Hematopoietic multipotent progenitor cell treated with erythropoietin and hydrocortisone succinate and interleukin-3 and kit ligand, for 6 days (in vitro differentiated cells): ENCODE measurements at regions not wholly inside any gene's neighbourhood (a gene's known extent, or its start where the extent isn't known, plus 50 kb on each side); places are given as distances from the start of the nearest gene placed in this dataset.

Experiments
- DNase-seq: peaks from one replicate; pipeline ENCODE4 v3.0.0-alpha.2; 2015

GRCh38 chr5:105033637-105034400 lies 1471.2 kb upstream of the NUDT12 start:
- DNase-seq, result no peak

DNA sequence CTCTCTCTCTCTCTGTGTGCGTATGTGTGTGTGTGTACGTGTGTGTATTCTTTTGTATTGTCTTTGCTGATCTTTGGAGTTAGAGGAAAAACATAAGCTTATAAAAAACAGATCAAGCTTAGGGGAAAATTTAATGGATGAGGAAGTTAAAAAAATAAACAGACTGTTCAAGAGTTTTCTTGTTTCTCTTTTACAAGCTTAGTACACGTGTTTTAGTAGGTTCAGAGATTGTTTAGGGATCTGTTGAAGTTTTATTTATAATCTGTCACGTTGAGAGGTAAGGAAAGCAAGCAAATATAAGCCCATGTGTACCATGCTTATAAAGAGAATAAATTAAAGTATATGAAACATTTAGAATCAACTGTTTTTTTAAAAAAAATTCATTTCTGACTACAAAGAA lies 1470.3 kb upstream of the NUDT12 start:
- no peak for DNase-seq

DNA sequence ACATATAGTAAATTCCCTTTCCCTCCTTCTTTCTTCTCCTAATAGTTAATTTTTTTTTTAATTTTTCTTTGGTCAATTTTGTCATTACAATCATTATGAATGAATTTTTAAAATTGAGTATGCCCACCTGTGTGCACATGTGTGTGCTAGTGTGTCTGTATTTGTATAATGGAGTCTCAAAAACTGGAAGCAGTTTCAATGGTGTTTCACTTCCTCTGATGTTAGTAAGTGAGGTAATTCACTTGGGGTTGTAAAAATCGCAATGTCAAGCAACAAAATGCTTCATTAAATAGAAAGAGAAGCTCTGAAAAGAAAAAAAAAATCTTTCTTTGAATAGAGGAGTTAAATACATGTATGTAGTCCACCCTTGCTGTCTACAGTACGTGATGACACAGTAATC lies 1467.6 kb upstream of the NUDT12 start:
- DNase-seq, result no peak

DNA sequence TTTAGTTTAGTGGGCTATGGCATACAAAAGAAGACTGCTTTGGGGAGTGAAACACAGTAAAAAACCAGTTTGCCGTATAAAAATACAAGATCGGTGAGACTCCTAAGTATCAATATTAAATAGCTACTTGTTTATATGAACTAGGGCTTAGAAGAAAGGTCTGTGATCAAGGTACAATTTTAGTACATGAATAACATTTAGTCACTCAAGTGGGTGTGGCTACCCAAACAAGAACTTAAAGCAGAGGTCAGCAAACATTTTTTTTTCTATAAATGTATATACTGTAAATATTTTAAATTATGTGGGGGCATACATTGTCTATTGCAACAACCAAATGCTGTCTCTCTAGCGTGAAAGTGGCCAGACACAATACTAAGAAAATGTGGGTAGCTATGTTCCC lies 1452.5 kb upstream of the NUDT12 start:
- DNase-seq, result no peak

DNA sequence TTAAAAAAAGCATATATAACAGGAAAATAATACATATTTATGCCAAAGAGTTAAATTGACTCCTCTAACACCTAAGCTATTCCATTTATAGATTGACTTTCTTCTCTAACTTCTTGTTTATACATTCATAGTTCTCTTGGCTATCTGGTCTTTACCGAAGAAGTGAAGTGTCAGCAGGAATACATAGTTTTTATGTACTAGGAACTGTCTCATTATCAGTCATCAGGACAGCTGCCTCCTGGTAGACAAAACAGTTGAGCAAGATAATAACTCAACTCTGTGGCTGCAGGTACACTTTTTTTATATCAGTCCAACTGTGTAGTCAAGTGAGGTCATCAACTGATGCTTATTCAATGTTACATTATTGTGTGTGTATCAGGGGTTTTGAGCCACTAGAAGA lies 1436.0 kb upstream of the NUDT12 start:
- DNase-seq, result no peak

DNA sequence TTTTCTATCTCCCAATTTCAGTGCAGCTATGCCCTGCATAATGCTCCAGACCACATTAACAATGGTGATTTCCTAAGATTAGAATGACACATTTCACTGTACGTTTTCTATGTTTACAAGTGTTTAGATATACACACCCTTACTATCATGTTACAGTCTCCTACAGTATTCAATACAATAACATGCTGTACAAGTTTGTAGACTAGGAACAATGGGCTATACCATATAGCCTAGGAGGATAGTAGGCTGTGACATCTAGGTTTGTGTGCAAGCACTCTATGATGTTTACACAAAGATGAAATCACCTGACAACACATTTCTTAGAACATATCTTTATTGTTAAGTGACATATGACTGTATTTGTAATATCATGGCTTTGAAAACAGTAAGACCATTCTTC lies 1435.6 kb upstream of the NUDT12 start:
- DNase-seq, result no peak

DNA sequence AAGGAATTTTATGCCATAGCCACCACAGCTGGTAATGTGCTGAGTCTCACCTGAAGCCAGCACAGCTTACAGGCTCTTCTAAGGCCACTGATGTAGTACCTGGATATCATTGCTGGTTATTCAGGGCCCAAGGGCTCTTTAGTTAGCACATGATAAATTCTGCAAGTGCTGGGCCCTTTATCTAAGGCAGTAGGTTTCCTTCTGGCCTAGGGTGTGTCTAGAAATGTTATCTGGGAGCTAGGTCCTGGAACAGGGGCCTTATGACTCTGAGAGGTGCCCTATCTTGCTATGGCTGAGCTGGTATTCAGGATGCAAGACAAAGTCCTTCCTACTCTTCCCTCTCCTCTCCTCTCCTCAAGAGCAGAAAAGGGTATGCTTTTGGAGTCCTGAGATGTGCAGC lies 1424.5 kb upstream of the NUDT12 start:
- DNase-seq, result peak; percentile 0

DNA sequence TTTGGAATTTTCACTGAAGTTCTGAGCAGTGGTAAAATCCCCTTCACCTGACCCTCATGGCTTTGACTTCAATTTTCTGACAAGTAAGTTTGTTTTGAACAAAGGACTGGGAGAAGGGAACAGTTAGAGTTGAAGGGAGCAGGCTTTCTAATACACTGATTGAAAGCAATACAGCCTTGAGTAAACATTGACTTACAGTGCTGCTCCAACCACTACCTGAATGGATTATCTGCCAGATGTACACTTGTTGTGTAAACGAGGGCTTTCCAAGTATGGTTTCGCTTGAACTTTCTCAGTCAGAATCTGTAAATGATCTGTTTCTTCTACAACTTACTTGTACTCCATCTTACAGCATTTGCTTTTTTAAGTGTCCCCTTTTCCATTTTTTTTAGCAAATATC lies 1414.9 kb upstream of the NUDT12 start:
- DNase-seq, result no peak

DNA sequence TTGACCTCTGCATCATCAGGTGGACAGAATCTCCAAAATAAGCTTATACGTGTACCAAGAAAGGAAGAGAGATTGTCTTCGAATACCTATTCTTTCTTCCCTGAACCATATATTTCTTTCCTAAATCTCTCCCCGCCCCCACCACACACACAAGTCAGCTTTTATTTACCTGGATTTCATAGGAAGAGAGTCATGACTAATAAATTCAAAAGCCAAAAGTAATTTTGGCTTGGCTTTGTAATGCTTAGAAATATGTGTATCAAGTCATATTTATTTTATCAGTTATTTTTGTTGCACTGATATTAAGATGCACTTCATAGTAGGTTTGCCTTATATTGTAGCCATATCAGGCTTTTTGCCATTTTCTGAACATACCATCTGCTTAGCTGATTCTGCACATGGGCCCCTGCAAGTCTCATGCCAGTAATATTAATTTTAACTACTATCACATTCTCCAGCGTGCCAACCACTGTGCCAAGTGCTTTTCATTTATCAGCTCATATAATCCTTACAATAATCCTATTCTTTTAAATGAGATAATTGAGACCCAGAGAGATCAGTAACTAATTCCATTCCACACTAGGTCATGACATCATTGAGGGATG lies 1405.3 kb upstream of the NUDT12 start:
- DNase-seq, result no peak

DNA sequence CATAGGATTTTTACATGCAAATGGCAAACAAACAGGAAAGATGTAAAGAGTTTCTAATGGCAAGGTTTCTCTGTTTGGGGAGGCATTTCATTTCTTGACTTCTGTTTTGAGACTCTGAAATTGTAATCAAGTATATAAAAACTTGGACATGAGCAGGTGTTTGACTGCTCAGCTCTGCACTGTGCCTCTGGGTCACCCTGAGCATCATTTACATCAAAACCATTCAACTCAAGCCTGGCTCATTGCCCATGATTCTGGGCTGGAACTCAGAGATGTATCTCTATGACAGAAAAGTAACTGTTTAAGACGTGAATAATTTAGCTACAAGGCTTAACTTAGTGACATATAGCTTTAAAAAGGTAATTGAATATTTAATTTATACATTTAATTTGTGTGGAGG lies 1402.4 kb upstream of the NUDT12 start:
- DNase-seq, result no peak

- no peak for DNase-seq
Measured at GRCh38 chr5:104955479-104955878, 1392.9 kb upstream of the NUDT12 start.

DNA sequence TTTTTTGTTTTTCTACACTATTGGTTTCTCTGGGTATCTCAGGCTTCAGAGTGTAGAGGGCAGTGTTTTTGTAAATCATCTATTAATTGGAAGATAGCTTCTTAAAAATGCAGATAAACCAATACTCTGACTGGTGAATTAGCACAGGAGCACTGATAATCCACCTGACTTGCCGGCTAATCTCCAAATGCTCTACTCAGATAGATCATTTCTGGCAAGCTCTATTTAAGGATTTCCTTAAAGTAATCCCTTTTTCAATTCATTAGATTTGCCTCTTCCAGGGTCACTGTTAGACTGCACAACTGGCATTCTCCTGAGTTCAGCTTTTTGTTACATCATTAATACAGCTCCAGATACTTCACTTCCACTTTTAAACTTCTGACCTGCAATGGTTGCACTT lies 1390.3 kb upstream of the NUDT12 start:
- DNase-seq, result no peak

GRCh38 chr5:104951829-104952228 lies 1389.2 kb upstream of the NUDT12 start:
- no peak for DNase-seq

DNA sequence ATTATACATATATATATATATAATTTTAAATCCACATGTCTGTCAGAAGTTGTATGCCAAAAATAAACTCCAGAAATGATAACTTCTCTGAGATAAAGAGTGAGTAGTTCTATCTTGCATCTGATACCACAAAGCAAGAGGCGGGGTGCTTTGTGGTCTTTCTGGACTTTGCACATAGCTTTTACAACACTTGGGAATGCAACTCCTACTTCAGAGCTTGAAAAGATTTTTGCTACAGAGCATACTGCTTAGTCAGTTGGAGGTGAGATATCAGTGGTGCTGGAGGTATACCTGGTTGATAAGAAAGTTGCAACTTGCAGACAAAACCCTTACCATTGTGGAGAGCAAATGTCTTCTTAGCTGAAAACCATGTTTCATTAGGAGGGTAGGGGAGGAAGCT lies 1384.5 kb upstream of the NUDT12 start:
- DNase-seq, result no peak

- no peak for DNase-seq
Measured at GRCh38 chr5:104942735-104943134, 1380.1 kb upstream of the NUDT12 start.

DNA sequence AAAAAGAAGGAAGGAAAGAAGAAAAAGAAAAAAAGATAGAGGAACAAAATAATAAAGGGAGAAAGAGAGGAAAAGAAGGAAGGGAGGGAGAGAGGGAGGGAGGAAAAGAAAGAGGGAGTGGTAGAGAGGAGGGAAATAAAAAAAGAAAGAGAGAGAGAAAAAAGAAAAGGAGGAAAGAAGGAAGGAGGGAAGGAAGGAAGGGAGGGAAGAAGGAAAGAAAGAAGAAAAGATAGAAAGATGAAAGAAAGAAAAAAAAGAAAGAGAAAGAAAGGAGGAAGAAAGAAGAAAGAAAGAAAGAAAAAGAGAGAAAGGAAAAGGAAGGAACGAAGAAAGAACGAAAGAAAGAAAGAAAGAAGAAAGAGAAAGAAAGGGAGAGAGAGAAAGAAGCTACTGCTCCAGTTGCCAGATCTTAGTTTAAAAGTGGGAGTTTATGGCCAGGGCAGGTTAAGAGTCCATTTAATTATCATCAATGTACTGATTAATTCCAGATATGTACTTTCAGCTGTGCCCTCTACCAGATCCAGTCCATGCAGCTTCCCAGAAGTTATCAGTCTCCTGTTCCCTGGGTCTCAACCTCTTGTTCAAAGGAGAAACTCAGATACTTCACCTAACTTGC lies 1378.5 kb upstream of the NUDT12 start:
- no peak for DNase-seq

- no peak for DNase-seq
Measured at GRCh38 chr5:104937598-104937997, 1375.0 kb upstream of the NUDT12 start.

- DNase-seq, result no peak
Measured at GRCh38 chr5:104932431-104932830, 1369.8 kb upstream of the NUDT12 start.

DNA sequence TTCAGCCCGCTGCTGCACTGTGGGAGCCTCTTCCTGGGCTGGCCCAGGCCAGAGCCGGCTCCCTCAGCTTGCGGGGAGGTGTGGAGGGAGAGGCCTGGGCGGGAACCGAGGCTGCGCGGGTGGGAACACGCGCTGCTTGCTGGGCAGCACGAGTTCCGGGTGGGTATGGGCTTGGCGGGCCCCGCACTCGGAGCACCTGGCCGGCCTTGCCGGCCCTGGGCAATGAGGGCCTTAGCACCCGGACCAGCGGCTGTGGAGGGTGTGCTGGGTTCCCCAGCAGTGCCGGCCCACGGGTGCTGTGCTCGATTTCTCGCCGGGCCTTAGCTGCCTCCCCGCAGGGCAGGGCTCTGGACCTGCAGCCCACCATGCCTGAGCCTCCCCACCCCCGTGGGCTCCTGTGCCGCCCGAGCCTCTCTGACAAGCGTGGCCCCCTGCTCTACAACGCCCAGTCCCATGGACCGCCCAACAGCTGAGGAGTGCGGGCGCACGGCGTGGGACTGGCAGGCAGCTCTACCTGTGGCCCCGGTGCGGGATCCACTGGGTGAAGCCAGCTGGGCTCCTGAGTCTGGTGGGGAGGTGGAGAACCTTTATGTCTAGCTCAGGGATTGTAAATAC lies 1366.4 kb upstream of the NUDT12 start:
- no peak for DNase-seq

- DNase-seq, result no peak
Measured at GRCh38 chr5:104915226-104915625, 1352.6 kb upstream of the NUDT12 start.

- DNase-seq, result no peak
Measured at GRCh38 chr5:104914536-104915070, 1352.0 kb upstream of the NUDT12 start.

- DNase-seq, result no peak
Measured at GRCh38 chr5:104913841-104914281, 1351.3 kb upstream of the NUDT12 start.

GRCh38 chr5:104909803-104910202 lies 1347.2 kb upstream of the NUDT12 start:
- DNase-seq, result no peak

GRCh38 chr5:104904561-104904960 lies 1342.0 kb upstream of the NUDT12 start:
- DNase-seq, result no peak
